ENCODE measurements at regions not wholly inside any gene's neighbourhood (a gene's known extent, or its start where the extent isn't known, plus 50 kb on each side); places are given as distances from the start of the nearest gene placed in this dataset.
"Not testable (repeated sequence)": the region's sequence is repeated elsewhere in the genome, so short reads cannot be mapped to it uniquely, and the experiment has no call there.

- H3K9me3 ChIP-seq (ENCODE audit: insufficient read depth, low read length), result no peaks in the 10 kb centered on the region
- H3K4me1 ChIP-seq (ENCODE audit: insufficient read depth, insufficient read length), result no peaks in the 10 kb centered on the region
- no peak overlapping the region for H3K4me3 ChIP-seq (ENCODE audit: insufficient read length, low read depth)
- H3K9ac ChIP-seq (ENCODE audit: insufficient read length, low read depth), result no peak overlapping the region
- DNase-seq (ENCODE audit: low read depth, low spot score), result no peak
- H3K36me3 ChIP-seq (ENCODE audit: insufficient read depth, insufficient read length, low read length), result no peaks in the 10 kb centered on the region
- H3K27me3 ChIP-seq (ENCODE audit: insufficient read depth, insufficient read length), result no peaks in the 10 kb centered on the region
- TF ChIP-seq YY1 (IDR thresholded peaks at IDR 0.05; ENCODE audit: insufficient read depth, insufficient read length) (no peak), ZNF274 (IDR thresholded peaks at IDR 0.05; ENCODE audit: low read depth, low read length) (no peak), SUZ12 (IDR thresholded peaks at IDR 0.05; ENCODE audit: extremely low read depth, insufficient read depth, insufficient read length) (no peak)
These were observed 59.3 kb upstream of the ZNF217 start for GRCh38 chr20:53652859-53653517.

- TF ChIP-seq YY1 (IDR thresholded peaks at IDR 0.05; ENCODE audit: insufficient read depth, insufficient read length) (no peak), SUZ12 (IDR thresholded peaks at IDR 0.05; ENCODE audit: extremely low read depth, insufficient read depth, insufficient read length) (no peak), ZNF274 (IDR thresholded peaks at IDR 0.05; ENCODE audit: low read depth, low read length) (no peak)
- Histone ChIP-seq H3K9ac (ENCODE audit: insufficient read length, low read depth) (no peak overlapping the region), H3K4me1 (ENCODE audit: insufficient read depth, insufficient read length) (no peaks in the 10 kb centered on the region), H3K36me3 (ENCODE audit: insufficient read depth, insufficient read length, low read length) (no peaks in the 10 kb centered on the region), H3K4me3 (ENCODE audit: insufficient read length, low read depth) (no peak overlapping the region), H3K9me3 (ENCODE audit: insufficient read depth, low read length) (no peaks in the 10 kb centered on the region), H3K27me3 (ENCODE audit: insufficient read depth, insufficient read length) (no peaks in the 10 kb centered on the region)
- DNase-seq (ENCODE audit: low read depth, low spot score), result no peak
These were observed 58.6 kb upstream of the ZNF217 start for GRCh38 chr20:53652090-53652858.

DNA sequence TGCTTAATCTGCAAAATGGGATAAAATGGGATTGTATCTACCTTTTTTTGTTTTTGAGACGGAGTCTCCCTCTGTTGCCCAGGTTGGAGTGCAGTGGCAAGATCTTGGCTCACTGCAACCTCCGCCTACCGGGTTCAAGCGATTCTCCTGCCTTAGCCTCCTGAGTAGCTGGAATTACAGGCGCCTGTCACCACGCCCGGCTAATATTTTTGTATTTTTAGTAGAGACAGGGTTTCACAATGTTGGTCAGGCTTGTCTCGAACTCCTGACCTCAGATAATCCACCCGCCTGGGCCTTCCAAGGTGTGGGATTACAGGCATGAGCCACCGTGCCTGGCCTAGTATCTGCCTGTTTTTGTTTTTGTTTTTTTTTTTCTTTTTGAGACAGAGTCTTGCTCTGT, 55.9 kb upstream of the ZNF217 start:
- not testable (repeated sequence) for DNase-seq (ENCODE audit: low read depth, low spot score); H3K9me3 ChIP-seq (ENCODE audit: insufficient read depth, low read length); H3K9ac ChIP-seq (ENCODE audit: insufficient read length, low read depth); H3K4me3 ChIP-seq (ENCODE audit: insufficient read length, low read depth); H3K27me3 ChIP-seq (ENCODE audit: insufficient read depth, insufficient read length); H3K4me1 ChIP-seq (ENCODE audit: insufficient read depth, insufficient read length); H3K36me3 ChIP-seq (ENCODE audit: insufficient read depth, insufficient read length, low read length)

- Histone ChIP-seq H3K9ac (ENCODE audit: insufficient read length, low read depth) (no peak overlapping the region), H3K4me3 (ENCODE audit: insufficient read length, low read depth) (no peak overlapping the region), H3K4me1 (ENCODE audit: insufficient read depth, insufficient read length) (peaks cover 3% of the 10 kb centered on the region), H3K9me3 (ENCODE audit: insufficient read depth, low read length) (no peaks in the 10 kb centered on the region), H3K36me3 (ENCODE audit: insufficient read depth, insufficient read length, low read length) (no peaks in the 10 kb centered on the region), H3K27me3 (ENCODE audit: insufficient read depth, insufficient read length) (no peaks in the 10 kb centered on the region)
- no peak for DNase-seq (ENCODE audit: low read depth, low spot score)
- TF ChIP-seq ZNF274 (IDR thresholded peaks at IDR 0.05; ENCODE audit: low read depth, low read length) (no peak), YY1 (IDR thresholded peaks at IDR 0.05; ENCODE audit: insufficient read depth, insufficient read length) (no peak), SUZ12 (IDR thresholded peaks at IDR 0.05; ENCODE audit: extremely low read depth, insufficient read depth, insufficient read length) (no peak)
These were observed 53.7 kb upstream of the ZNF217 start for GRCh38 chr20:53647286-53647821.

GRCh38 chr20:53646550-53646949, 52.9 kb upstream of the ZNF217 start:
- no peak overlapping the region for H3K9ac ChIP-seq (ENCODE audit: insufficient read length, low read depth)
- H3K4me3 ChIP-seq (ENCODE audit: insufficient read length, low read depth), result no peak overlapping the region
- no peak for TF ChIP-seq YY1 (IDR thresholded peaks at IDR 0.05; ENCODE audit: insufficient read depth, insufficient read length)
- TF ChIP-seq SUZ12 (IDR thresholded peaks at IDR 0.05; ENCODE audit: extremely low read depth, insufficient read depth, insufficient read length), result no peak
- TF ChIP-seq ZNF274 (IDR thresholded peaks at IDR 0.05; ENCODE audit: low read depth, low read length), result no peak
- H3K36me3 ChIP-seq (ENCODE audit: insufficient read depth, insufficient read length, low read length), result no peaks in the 10 kb centered on the region
- no peaks in the 10 kb centered on the region for H3K9me3 ChIP-seq (ENCODE audit: insufficient read depth, low read length)
- H3K27me3 ChIP-seq (ENCODE audit: insufficient read depth, insufficient read length), result no peaks in the 10 kb centered on the region
- peaks cover 3% of the 10 kb centered on the region for H3K4me1 ChIP-seq (ENCODE audit: insufficient read depth, insufficient read length)
- DNase-seq (ENCODE audit: low read depth, low spot score), result no peak

GRCh38 chr20:53645582-53645897, 51.9 kb upstream of the ZNF217 start:
- no peak overlapping the region for H3K9ac ChIP-seq (ENCODE audit: insufficient read length, low read depth)
- peaks cover 3% of the 10 kb centered on the region for H3K4me1 ChIP-seq (ENCODE audit: insufficient read depth, insufficient read length)
- H3K36me3 ChIP-seq (ENCODE audit: insufficient read depth, insufficient read length, low read length), result no peaks in the 10 kb centered on the region
- H3K27me3 ChIP-seq (ENCODE audit: insufficient read depth, insufficient read length), result no peaks in the 10 kb centered on the region
- no peaks in the 10 kb centered on the region for H3K9me3 ChIP-seq (ENCODE audit: insufficient read depth, low read length)
- no peak overlapping the region for H3K4me3 ChIP-seq (ENCODE audit: insufficient read length, low read depth)
- TF ChIP-seq YY1 (IDR thresholded peaks at IDR 0.05; ENCODE audit: insufficient read depth, insufficient read length) (no peak), SUZ12 (IDR thresholded peaks at IDR 0.05; ENCODE audit: extremely low read depth, insufficient read depth, insufficient read length) (no peak), ZNF274 (IDR thresholded peaks at IDR 0.05; ENCODE audit: low read depth, low read length) (no peak)
- no peak for DNase-seq (ENCODE audit: low read depth, low spot score)

DNA sequence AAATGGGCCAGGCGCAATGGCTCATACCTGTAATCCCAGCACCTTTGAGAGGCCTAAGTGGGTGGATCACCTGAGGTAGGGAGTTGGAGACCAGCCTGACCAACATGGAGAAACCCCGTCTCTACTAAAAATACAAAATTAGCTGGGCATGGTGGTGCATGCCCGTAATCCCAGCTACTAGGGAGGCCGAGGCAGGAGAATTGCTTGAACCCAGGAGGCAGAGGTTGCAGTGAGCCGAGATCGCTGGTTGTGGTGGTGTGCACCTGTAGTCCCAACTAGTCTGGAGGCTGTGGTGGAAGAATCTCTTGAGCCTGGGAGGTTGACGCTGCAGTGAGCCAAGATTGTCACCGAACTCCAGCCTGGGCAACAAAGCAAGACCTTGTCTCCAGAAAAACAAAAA, 50.5 kb upstream of the ZNF217 start:
- not testable (repeated sequence) for H3K27me3 ChIP-seq (ENCODE audit: insufficient read depth, insufficient read length); H3K9ac ChIP-seq (ENCODE audit: insufficient read length, low read depth); DNase-seq (ENCODE audit: low read depth, low spot score); H3K4me3 ChIP-seq (ENCODE audit: insufficient read length, low read depth); H3K4me1 ChIP-seq (ENCODE audit: insufficient read depth, insufficient read length); H3K9me3 ChIP-seq (ENCODE audit: insufficient read depth, low read length); H3K36me3 ChIP-seq (ENCODE audit: insufficient read depth, insufficient read length, low read length)
